ENCODE measurements at regions not wholly inside any gene's neighbourhood (a gene's known extent, or its start where the extent isn't known, plus 50 kb on each side); places are given as distances from the start of the nearest gene placed in this dataset.

- ChIA-PET CTCF (interaction anchor here (0.8 to 1.2 kb wide), 3 partner anchors 9 to 19 kb away, joined by 3 to 4 read pairs (median 3); no protein-coding TSS in a partner anchor), POLR2A (no interaction called here)
- no peak for DNase-seq (ENCODE audit: extremely low spot score)
- no peak for TF ChIP-seq CTCF (IDR thresholded peaks at IDR 0.05; ENCODE audit: control extremely low read depth, extremely low read depth, low read depth, missing control alignments)
Measured at GRCh38 chr7:35556515-35557471, 138.1 kb downstream of the HERPUD2 start.

- ChIA-PET CTCF (interaction anchor here (1.0 kb wide), 1 partner anchor 18 kb away, joined by 4 read pairs; no protein-coding TSS in a partner anchor), POLR2A (no interaction called here)
- no peak for DNase-seq (ENCODE audit: extremely low spot score)
- no peak for TF ChIP-seq CTCF (IDR thresholded peaks at IDR 0.05; ENCODE audit: control extremely low read depth, extremely low read depth, low read depth, missing control alignments)
Measured at GRCh38 chr7:35555934-35556333, 139.0 kb downstream of the HERPUD2 start.

- TF ChIP-seq CTCF (IDR thresholded peaks at IDR 0.05; ENCODE audit: control extremely low read depth, extremely low read depth, low read depth, missing control alignments) = no peak
- ChIA-PET CTCF (no interaction called here), POLR2A (no interaction called here)
- DNase-seq (ENCODE audit: extremely low spot score) = no peak
Measured at GRCh38 chr7:35555386-35555785, 139.5 kb downstream of the HERPUD2 start.

GRCh38 chr7:35553519-35553918, 141.4 kb downstream of the HERPUD2 start:
- ChIA-PET CTCF (interaction anchor here (1.2 to 1.5 kb wide), 4 partner anchors 9 to 33 kb away, joined by 3 to 8 read pairs (median 6); no protein-coding TSS in a partner anchor), POLR2A (no interaction called here)
- no peak for DNase-seq (ENCODE audit: extremely low spot score)
- no peak for TF ChIP-seq CTCF (IDR thresholded peaks at IDR 0.05; ENCODE audit: control extremely low read depth, extremely low read depth, low read depth, missing control alignments)

GRCh38 chr7:35552691-35553090, 142.2 kb downstream of the HERPUD2 start:
- no peak for DNase-seq (ENCODE audit: extremely low spot score)
- ChIA-PET POLR2A (no interaction called here), CTCF (no interaction called here)
- no peak for TF ChIP-seq CTCF (IDR thresholded peaks at IDR 0.05; ENCODE audit: control extremely low read depth, extremely low read depth, low read depth, missing control alignments)

GRCh38 chr7:35551321-35552081, 143.4 kb downstream of the HERPUD2 start:
- no peak for TF ChIP-seq CTCF (IDR thresholded peaks at IDR 0.05; ENCODE audit: control extremely low read depth, extremely low read depth, low read depth, missing control alignments)
- no peak for DNase-seq (ENCODE audit: extremely low spot score)
- CTCF ChIA-PET = no interaction called here
- POLR2A ChIA-PET = no interaction called here
